Keratinocyte (primary cell): ENCODE measurements at regions not wholly inside any gene's neighbourhood (a gene's known extent, or its start where the extent isn't known, plus 50 kb on each side); places are given as distances from the start of the nearest gene placed in this dataset.

Experiments used
- DNase-seq: peaks from one replicate; pipeline ENCODE4 v3.0.0-alpha.2; 2011; ENCODE audit warnings: low read depth, missing footprints, low spot score
- FAIRE-seq: peaks from 2 replicates; lab custom pipeline; 2011; peaks lifted over from hg19 to GRCh38; lab: Jason Lieb, UNC
- H2AFZ ChIP-seq: 2 replicates; pipeline ENCODE4 v1.6.0; 2012; ENCODE audit warnings: low read length, control low read depth, inconsistent platforms; ENCODE audit not compliant: control insufficient read depth
- H3K27ac ChIP-seq: 2 replicates; pipeline ENCODE4 v1.5.1; 2011; ENCODE audit warnings: low read length; ENCODE audit not compliant: control insufficient read depth, insufficient read depth
- H3K27me3 ChIP-seq: 3 replicates; pipeline ENCODE4 v1.6.0; 2011; ENCODE audit warnings: low read length; ENCODE audit not compliant: control insufficient read depth, insufficient read depth; ENCODE audit errors: extremely low read depth
- H3K36me3 ChIP-seq, 2 experiments: 2 replicates in 1 of 2; 3 replicates in 1 of 2; pipeline ENCODE4 v1.5.1; 2011; ENCODE audit warnings: low read length in 2 of 2, mild to moderate bottlenecking in 1 of 2; ENCODE audit not compliant: control insufficient read depth in 2 of 2, insufficient read depth in 2 of 2; ENCODE audit errors: extremely low read depth in 1 of 2
- H3K4me1 ChIP-seq: 3 replicates; pipeline ENCODE4 v1.5.1; 2011; ENCODE audit warnings: low read length; ENCODE audit not compliant: control insufficient read depth, insufficient read depth; ENCODE audit errors: extremely low read depth
- H3K4me2 ChIP-seq: 3 replicates; pipeline ENCODE4 v1.6.0; 2011; ENCODE audit warnings: low read depth, low read length; ENCODE audit not compliant: control insufficient read depth, insufficient read depth; ENCODE audit errors: extremely low read depth
- H3K4me3 ChIP-seq, 3 experiments: fragments of 200-600 bp in 1 of 3; sonication (generic) in 1 of 3; 2 replicates in 2 of 3; 3 replicates in 1 of 3; pipeline ENCODE4 v1.5.1; 2011 to 2016; ENCODE audit warnings: low read length in 3 of 3, mild to moderate bottlenecking in 3 of 3, control low read depth in 2 of 3, inconsistent platforms in 1 of 3, low read depth in 1 of 3, mixed read lengths in 1 of 3, mixed run types in 1 of 3, moderate library complexity in 1 of 3; ENCODE audit not compliant: control insufficient read depth in 2 of 3, insufficient read depth in 2 of 3; ENCODE audit errors: extremely low read depth in 1 of 3
- H3K79me2 ChIP-seq: 2 replicates; pipeline ENCODE4 v1.6.0; 2012; ENCODE audit warnings: low read length; ENCODE audit not compliant: control insufficient read depth, insufficient read depth
- H3K9ac ChIP-seq: 3 replicates; pipeline ENCODE4 v1.6.0; 2011; ENCODE audit warnings: low read length; ENCODE audit not compliant: control insufficient read depth, insufficient read depth; ENCODE audit errors: extremely low read depth
- H3K9me1 ChIP-seq: 3 replicates; pipeline ENCODE4 v1.6.0; 2011; ENCODE audit warnings: low read length; ENCODE audit not compliant: control insufficient read depth, insufficient read depth; ENCODE audit errors: extremely low read depth
- H3K9me3 ChIP-seq: 2 replicates; pipeline ENCODE4 v1.5.1; 2012; ENCODE audit warnings: low read depth, low read length; ENCODE audit not compliant: control insufficient read depth
- H4K20me1 ChIP-seq: 3 replicates; pipeline ENCODE4 v1.6.0; 2011; ENCODE audit warnings: low read length; ENCODE audit not compliant: control insufficient read depth, insufficient read depth; ENCODE audit errors: extremely low read depth
- EZH2 ChIP-seq: IDR thresholded peaks from one replicate; pipeline ENCODE4 v1.6.1; 2012; ENCODE audit warnings: inconsistent platforms, mild to moderate bottlenecking, low read length, moderate library complexity
- dilution Hi-C: fragments of 300-500 bp; cut with MboI; formaldehyde crosslinking; loops from one replicate; pipeline ENCODE4 v1.7.0; 2020; ENCODE audit warnings: low sequenced_read_pairs; ENCODE audit not compliant: extremely low pct_ligation_motif_present
- TF ChIP-seq, protein P1 (sequence below), 3 experiments: IDR thresholded peaks in 1 of 3; conservative IDR thresholded peaks in 1 of 3; optimal IDR thresholded peaks in 1 of 3; 2 replicates in 2 of 3; 3 replicates in 1 of 3; pipeline versions ENCODE3 to v1.5.1; 2011; ENCODE audit warnings: low read length in 3 of 3, mild to moderate bottlenecking in 3 of 3, moderate library complexity in 2 of 3, control low read depth in 1 of 3, inconsistent platforms in 1 of 3; ENCODE audit not compliant: insufficient read depth in 2 of 3; ENCODE audit errors: extremely low read depth in 1 of 3

- dilution Hi-C loops = no loop called here
- peaks cover 9% of the 10 kb centered on the region for H3K27me3 ChIP-seq
- no peaks in the 10 kb centered on the region for H3K79me2 ChIP-seq
- H3K4me2 ChIP-seq = no peak overlapping the region
- H4K20me1 ChIP-seq = no peaks in the 10 kb centered on the region
- H3K9me3 ChIP-seq = no peaks in the 10 kb centered on the region
- FAIRE-seq (no peak), DNase-seq (no peak)
- H2AFZ ChIP-seq = no peak overlapping the region
- H3K9ac ChIP-seq = no peak overlapping the region
- H3K36me3 ChIP-seq = no peaks in the 10 kb centered on the region
- no peaks in the 10 kb centered on the region for H3K9me1 ChIP-seq
- H3K4me1 ChIP-seq = no peaks in the 10 kb centered on the region
- no peak overlapping the region for H3K27ac ChIP-seq
- no peak for TF ChIP-seq EZH2
- TF ChIP-seq, protein P1, sequence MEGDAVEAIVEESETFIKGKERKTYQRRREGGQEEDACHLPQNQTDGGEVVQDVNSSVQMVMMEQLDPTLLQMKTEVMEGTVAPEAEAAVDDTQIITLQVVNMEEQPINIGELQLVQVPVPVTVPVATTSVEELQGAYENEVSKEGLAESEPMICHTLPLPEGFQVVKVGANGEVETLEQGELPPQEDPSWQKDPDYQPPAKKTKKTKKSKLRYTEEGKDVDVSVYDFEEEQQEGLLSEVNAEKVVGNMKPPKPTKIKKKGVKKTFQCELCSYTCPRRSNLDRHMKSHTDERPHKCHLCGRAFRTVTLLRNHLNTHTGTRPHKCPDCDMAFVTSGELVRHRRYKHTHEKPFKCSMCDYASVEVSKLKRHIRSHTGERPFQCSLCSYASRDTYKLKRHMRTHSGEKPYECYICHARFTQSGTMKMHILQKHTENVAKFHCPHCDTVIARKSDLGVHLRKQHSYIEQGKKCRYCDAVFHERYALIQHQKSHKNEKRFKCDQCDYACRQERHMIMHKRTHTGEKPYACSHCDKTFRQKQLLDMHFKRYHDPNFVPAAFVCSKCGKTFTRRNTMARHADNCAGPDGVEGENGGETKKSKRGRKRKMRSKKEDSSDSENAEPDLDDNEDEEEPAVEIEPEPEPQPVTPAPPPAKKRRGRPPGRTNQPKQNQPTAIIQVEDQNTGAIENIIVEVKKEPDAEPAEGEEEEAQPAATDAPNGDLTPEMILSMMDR (optimal IDR thresholded peaks at IDR 0.05 in 1 of 3, IDR thresholded peaks at IDR 0.05 in 1 of 3, conservative IDR thresholded peaks at IDR 0.05 in 1 of 3; ENCODE audit: extremely low read depth in 1 of 3, insufficient read depth in 2 of 3, low read length in 3 of 3) = no peak
- no peak overlapping the region for H3K4me3 ChIP-seq
These were observed 267.6 kb downstream of the FAM43A start for GRCh38 chr3:194953291-194953690.

GRCh38 chr3:194955546-194955945, 269.9 kb downstream of the FAM43A start:
- Histone ChIP-seq H3K4me3 (no peak overlapping the region), H3K9ac (no peak overlapping the region), H3K27me3 (peaks cover 9% of the 10 kb centered on the region), H3K9me3 (no peaks in the 10 kb centered on the region), H3K4me2 (no peak overlapping the region), H4K20me1 (no peaks in the 10 kb centered on the region), H2AFZ (no peak overlapping the region), H3K9me1 (no peaks in the 10 kb centered on the region), H3K36me3 (no peaks in the 10 kb centered on the region), H3K27ac (no peak overlapping the region), H3K4me1 (no peaks in the 10 kb centered on the region), H3K79me2 (no peaks in the 10 kb centered on the region)
- dilution Hi-C loops = no loop called here
- DNase-seq = no peak
- TF ChIP-seq, protein P1 (optimal IDR thresholded peaks at IDR 0.05 in 1 of 3, IDR thresholded peaks at IDR 0.05 in 1 of 3, conservative IDR thresholded peaks at IDR 0.05 in 1 of 3; ENCODE audit: extremely low read depth in 1 of 3, insufficient read depth in 2 of 3, low read length in 3 of 3) = no peak
- TF ChIP-seq EZH2 = no peak
- FAIRE-seq = no peak
